ENCODE measurements at regions not wholly inside any gene's neighbourhood (a gene's known extent, or its start where the extent isn't known, plus 50 kb on each side); places are given as distances from the start of the nearest gene placed in this dataset.

DNA sequence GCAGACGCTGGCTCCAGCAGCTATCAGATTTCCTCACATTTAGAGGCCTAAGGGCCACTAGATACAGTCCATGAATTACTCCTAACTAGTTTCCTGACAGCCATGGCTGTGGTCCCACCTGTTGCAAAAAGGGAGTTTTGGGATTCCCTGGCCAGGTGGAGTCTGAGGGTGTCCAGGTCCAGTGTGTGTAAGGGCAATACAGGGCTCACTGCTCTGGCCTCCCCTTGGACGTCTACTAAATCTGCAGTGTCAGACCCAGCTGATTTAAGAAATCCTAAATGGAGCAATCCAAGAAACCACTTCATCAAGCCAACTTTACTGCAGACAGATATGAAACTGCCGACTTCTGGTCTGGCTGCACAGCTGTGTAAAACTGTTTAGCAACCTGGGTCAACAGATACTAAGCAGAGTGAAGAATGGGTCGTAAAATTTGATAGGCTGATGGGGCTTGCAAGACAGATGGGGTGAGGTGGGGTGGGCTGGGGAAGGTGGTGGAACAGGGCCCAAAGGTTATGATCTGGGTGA, 116.4 kb downstream of the GADD45G start:
- DNase-seq (ENCODE audit: low read depth in 2 of 2, low spot score in 1 of 2) = no peak

DNA sequence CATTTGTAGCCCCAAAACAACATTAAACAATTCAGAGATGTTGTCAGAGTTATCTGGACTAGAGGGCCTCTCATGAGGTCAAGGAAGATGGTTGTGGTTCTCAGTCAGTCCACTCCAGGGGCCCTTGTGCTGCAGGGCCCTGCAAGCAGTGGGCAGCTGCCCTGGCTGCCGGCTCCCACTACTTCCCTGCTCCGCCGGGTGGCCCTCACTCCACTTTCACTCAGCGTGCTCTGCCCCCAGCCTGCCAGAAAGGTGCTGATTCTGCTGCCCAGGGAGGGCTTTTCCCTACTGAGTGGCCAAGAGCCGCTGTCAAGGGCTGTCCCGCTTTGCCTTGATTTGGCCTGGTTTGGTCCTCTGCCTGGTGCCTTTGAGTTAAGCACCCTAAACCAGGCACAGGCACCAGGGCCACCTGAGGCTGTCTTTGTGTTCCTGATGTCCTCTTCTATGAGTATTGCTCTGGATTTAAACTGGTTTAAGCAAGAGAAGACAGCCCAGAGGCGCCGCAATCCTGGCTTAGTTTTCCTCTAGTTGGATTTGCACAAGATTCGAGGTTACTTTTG, 117.2 kb downstream of the GADD45G start:
- DNase-seq (ENCODE audit: low read depth in 2 of 2, low spot score in 1 of 2) = no peak

DNA sequence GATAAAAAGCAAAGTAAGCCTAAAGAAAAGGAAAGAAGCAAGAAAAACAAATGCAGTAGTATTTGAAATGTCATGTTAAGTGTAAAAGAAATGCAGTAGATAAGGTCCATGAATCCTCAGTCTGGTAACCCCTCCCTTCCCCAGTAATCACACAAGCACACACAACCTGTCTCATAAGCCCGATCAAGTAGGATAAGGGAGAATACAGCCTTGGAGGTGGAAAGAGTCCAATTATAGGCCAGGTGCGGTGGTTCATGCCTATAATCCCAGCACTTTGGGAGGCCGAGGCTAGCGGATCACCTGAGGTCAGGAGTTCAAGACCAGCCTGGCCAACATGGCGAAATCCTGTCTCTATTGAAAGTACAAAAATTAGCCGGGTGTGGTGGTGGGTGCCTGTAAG, 117.9 kb downstream of the GADD45G start:
- DNase-seq (ENCODE audit: low read depth in 2 of 2, low spot score in 1 of 2) = no peak

DNA sequence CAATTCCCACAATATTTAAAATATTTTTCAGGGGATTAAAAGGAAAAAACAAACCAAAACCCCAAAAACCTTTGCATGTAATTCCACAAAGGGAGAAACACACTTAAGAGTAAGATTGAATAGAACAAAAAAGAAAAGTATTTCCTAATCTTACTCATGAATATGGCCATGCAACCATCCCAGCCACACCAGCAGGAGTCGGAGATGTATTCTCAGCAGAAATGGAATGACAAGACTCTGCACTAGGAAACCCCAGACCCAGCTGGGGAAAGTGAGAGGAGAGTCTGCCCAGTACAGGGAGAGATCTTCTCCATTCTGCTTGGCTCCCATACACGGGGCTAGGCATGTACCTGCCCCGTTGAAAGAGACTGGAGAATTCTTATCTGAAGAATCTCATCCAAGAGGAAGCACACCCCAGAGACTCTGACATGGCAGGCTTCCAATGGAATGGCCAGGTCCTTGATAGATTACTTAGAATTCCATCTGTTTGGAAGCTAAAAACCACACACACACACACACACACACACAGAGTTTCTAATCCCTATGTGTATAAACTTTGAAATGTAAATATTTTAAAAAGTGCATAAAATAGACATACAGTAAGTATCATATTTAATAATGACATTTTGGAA, 118.8 kb downstream of the GADD45G start:
- no peak for DNase-seq (ENCODE audit: low read depth in 2 of 2, low spot score in 1 of 2)

DNA sequence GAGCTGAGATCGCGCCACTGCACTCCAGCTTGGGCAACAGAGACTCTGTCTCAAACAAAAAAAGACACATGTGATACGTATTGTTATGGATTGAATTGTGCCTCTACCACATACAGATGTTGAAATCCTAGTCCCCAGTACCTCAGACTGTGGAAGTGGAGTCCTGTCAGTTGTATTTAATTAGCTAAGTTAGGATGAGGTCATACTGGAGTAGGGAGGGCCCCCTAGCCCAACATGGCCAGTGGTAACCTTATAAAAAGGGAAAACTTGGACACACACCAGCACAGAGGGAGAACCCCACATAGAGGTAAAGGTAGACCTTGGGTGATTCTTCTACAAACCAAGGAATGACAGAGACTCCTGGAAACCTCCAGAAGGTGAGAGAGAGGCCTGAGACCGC, 119.8 kb downstream of the GADD45G start:
- DNase-seq (ENCODE audit: low read depth in 2 of 2, low spot score in 1 of 2) = no peak

DNA sequence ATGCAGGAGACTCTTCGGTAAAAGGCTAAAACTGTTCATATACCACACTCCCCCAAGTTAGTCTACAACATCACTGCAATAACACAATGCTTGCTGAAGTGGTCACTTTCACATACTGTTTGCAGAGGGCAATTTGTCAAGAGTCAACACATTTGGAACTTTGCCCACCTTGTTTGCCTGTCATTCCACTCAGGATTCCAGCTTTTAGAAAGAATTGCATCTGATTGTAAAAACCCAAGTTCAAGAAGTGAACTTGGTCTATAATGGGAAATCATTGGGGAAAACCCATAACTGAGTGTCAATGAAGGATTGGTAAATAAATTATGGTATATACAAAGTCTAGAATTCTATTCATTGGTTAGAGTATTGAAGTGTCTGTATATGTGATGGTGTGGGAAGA, 120.5 kb downstream of the GADD45G start:
- DNase-seq (ENCODE audit: low read depth in 2 of 2, low spot score in 1 of 2) = no peak

DNA sequence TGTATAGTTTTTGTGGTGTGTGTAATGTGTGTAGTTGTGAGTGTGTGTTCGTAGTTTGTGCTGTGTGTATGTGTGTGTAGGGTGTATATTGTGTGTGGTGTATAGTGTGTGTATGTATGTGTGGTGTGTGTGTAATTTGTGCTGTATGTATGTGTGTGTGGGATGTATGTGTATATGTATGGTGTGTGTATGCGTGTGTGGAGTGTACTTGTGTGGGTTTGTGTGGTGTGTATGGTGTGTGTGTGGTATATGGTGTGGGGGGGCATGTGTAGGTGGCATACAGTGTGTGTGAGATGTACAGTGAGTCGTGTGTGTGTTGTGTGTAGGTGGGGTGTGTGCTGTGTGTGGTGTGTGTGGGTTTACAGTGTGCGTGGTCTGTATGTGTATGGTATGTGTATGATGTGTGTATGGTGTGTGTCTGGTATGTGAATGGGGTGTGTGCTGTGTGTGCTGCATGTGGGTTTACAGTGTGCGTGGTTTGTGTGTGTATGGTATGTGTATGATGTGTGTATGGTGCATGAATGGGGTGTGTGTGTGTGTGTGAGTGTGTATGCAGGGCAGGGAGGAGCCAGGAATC, 125.2 kb downstream of the GADD45G start:
- DNase-seq (ENCODE audit: low read depth in 2 of 2, low spot score in 1 of 2) = no peak

DNA sequence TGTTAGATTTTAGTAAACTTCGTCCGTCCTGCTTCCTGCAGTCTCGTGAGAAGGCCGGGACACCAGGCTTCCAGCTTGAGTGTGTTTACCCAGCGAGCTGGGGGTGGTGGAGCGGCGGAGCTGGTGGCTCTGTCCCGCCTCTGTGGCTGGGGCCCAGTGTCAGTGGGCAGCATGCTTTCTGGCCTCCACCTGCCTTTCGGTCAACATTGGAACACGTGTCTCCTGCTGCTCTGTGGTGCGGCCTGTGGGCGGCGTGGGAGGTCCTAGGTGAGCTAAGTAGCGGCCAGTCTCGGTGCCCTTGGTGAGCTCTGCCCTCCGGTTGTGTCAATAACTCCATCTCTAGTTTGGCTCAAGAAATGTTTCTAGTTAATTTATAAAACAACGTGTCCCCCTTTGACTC, 125.9 kb downstream of the GADD45G start:
- no peak for DNase-seq (ENCODE audit: low read depth in 2 of 2, low spot score in 1 of 2)

DNA sequence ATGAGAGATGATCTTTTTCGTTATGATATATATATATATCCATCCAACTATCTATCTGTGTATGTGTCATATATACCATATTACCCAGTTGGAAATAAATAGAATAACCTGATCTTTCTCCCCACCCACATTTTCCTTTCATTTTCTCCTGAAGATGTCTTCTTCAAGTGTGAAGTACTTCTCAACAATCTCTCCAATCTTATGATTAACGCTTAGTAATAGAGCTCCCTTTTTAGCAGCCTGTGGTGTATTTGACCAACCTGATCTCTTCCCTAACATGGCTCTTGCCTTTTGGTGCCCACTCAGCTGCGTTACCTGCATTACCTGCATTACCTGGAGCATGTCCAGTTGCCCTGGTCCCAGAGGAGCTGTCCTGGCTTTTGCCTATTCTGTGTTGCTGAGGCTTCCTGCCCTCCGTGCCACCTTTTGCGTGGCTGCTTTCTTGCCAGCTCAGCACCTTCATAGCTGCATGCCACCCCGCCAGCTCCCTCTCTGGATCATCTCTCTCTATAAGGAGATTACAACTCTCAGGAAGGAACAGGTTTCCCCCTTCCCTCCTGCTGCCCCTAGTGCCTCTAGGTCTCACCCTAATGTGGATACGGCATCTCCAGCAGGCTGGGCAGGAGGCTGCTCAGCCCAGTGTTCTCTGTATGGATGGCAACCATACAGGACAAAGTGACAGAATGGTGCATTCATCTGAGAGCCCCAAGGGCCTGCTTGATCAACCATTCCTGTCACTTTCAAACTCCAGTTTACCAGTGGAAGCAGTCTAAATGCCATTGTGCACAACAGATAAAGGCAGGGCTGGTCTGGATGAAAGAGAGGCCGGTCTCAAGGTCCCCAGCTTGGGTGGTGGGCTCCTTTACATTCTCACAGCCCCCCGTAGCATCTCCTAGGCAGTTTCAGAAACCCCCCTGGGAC, 126.7 kb downstream of the GADD45G start:
- no peak for DNase-seq (ENCODE audit: low read depth in 2 of 2, low spot score in 1 of 2)

DNA sequence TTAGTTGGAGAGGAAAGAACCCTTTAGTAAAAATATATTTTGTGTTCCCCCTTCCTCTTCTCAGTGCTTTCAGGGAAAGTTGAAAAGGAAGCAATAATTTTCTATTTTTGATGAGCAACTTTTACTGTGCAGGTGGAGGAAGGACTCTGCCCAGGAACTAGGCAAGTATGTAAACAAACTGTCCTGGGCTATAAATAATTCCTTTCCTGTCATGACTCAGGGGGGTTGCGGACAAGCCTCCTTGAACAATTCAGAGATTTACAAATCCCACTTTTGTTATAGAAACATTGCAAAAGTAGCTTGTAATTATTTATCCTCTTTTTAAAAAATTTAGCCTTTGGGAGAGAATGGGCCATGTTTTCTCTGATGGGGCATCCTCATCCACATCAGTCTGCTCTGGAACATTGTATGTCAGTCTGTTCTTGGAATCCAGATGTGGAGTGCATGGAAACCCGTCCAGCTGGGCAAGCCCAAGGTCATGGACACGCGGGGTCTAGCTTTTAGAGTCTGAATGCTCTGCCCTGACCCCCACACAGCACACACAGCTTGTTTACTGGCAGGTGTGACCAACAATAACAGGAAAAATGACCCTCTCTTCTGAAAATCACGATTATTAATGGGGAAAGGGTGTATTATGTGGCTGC, 127.6 kb downstream of the GADD45G start:
- no peak for DNase-seq (ENCODE audit: low read depth in 2 of 2, low spot score in 1 of 2)

DNA sequence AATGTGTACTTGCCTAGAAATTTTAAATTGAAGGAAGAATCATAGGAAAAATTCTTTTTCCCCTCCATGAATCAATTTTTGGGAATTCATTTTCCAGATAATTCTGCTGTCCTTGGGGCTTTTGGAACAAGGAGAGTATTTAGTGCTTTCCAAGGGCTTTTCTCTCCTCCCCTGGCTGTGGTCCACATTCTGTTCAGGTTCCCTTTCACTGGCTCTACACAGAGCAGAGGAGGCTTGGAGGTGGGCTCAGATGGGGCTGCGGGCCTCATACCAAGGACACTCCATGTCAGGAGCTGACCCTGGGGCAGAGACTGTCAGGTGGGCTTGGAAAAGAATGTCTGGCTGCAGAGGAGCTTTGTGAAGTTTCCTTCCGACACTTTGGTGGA, 128.1 kb downstream of the GADD45G start:
- no peak for DNase-seq (ENCODE audit: low read depth in 2 of 2, low spot score in 1 of 2)

DNA sequence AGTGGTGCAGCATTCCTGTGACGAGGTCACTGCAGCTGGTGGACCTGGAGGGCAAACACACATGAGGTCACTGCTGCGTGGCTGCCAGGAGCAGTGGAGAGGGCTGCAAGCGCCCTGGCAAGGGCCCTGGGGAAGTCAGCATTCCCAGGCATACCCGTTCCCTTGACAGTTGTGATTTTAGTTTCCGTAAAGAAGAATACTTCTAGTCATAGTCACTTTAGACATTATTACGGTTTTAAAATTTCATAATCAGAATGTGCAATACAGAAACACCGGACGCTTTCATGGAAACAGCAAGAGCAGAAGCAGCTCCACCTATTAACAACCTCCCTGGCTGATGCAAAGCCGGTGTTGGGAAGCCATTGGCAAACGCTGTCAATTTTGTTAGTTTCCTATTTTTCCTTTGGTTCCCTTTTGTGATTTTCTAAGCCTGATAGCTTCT, 129.8 kb downstream of the GADD45G start:
- no peak for DNase-seq (ENCODE audit: low read depth in 2 of 2, low spot score in 1 of 2)

DNA sequence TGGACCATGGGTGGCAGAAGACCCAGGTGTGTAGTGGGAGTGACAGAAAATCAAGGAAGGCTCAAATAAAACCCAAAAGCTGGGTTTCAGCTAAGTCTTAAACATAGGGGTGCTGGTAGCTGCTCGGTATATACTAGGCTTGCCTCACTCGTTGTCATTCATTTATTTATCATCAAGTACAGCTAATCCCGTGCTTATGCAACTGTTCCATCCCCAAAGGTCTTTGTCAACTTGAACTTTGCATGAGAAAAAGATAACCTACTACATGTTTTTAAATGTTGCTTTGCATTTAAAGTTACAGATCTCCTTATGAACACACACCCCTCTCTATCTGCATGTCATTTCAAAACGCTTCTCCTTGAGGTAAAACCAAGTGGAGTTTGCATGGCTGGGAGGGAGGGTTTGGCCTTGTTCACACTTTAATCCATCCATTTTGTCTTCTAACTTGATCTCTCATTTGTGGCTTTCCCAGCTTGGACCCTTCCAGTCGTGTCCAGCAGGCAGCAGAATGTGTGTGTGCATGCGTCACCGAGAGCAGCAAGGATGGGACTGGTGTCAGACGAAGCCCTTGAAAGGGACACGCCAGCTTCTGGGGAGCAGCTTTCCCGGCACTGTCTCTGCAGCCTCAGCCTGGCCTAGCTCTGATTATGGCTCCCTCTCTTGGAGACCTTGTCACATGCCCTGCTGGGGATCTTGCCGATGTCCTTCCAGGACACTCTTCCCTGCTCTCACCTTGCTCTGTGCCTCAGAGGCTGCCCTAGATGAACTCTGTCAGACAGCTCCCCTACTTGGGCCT, 133.5 kb downstream of the GADD45G start:
- no peak for DNase-seq (ENCODE audit: low read depth in 2 of 2, low spot score in 1 of 2)

DNA sequence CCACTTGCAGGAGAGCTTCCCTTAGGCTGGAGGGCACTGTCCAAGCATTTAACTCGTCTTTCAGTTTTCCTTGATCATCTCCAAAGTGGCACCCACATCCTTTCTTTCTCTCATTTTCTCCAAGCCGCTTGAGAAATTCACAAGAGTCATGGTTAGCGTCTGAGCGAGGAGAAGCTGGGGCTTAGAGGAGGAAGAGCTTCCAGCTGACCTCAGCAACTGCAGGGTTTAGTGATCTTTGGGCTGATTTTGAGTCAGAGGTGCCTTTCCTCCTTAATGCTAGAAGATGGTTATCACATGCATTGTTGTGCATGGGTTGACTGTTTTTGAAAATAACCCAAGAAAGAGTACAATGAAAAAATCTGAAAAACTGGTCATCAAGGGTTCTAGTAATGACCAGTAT, 134.7 kb downstream of the GADD45G start:
- no peak for DNase-seq (ENCODE audit: low read depth in 2 of 2, low spot score in 1 of 2)

DNA sequence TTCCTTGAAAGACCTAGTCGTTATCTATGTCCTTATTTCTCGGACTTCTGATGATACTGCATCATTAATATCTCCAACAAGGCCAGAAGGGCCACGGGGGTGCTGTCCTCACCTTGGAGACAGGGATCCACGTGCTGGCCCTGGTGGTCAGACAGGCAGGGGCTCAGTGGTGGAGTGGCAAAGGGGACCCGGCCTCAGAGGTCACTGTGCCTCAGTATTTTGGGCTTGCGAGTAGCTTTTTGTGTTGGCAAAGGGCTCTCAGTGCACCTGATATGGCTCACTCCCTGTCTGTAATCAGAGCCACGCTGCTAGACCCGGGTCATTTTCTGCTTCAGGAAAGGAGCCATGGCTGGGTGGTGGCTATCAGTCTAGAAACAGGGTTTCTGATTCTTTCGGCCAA, 135.1 kb downstream of the GADD45G start:
- DNase-seq (ENCODE audit: low read depth in 2 of 2, low spot score in 1 of 2) = no peak

DNA sequence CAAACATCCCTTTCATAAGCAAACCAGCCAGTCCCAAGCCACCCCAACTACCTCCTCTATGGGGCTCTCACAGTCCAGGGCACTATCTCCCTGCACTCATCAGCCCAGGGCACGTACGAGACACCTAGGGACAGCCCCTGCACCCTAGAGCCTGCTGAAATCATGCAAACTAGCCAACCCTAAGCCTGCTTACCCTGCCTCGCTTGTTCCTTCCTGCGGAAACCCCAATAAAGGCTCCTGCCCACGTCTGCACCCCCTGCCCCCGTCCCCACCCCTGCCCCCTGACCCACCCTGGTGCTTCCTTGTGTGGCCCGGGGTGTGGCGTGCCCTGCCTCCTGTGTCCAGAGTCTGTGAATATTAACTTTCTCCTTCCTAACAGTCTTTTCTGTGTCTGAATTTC, 135.9 kb downstream of the GADD45G start:
- no peak for DNase-seq (ENCODE audit: low read depth in 2 of 2, low spot score in 1 of 2)

DNA sequence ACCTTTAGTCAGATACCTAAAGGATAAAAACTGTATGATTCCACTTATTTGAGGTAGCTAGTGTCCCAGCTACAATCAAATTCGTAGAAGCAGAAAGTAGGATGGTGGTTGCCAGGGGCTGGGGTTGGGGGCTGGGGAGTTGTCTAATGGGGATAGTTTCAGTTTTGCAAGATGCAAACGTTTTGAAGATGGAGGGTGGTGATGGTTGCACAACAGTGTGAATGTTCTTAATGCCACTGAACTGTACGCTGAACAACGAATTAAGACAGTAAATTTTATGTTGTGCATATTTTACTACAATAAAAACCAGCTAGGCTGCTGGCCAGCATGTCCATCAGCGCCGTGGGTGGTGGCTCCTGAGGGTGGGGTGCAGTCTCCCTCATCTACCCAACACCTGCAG, 137.8 kb downstream of the GADD45G start:
- no peak for DNase-seq (ENCODE audit: low read depth in 2 of 2, low spot score in 1 of 2)

DNA sequence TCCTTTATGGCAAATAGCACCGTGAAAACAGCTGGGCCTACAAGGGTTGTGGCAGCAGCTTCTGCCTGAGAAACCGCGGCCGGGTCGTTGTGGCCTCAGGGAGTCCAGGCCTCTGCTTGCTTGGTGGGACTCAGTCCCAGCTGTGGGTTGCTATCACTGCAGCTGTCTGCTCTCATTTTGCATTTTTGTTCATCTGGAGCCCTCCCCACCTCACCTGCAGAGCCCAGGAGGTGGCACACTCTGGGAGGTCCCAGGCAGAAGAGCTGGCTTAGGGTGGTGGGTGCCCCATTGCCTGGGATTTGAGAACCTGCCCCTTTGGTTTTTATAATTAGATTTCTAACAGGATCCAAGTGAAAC, 138.4 kb downstream of the GADD45G start:
- DNase-seq (ENCODE audit: low read depth in 2 of 2, low spot score in 1 of 2) = no peak

DNA sequence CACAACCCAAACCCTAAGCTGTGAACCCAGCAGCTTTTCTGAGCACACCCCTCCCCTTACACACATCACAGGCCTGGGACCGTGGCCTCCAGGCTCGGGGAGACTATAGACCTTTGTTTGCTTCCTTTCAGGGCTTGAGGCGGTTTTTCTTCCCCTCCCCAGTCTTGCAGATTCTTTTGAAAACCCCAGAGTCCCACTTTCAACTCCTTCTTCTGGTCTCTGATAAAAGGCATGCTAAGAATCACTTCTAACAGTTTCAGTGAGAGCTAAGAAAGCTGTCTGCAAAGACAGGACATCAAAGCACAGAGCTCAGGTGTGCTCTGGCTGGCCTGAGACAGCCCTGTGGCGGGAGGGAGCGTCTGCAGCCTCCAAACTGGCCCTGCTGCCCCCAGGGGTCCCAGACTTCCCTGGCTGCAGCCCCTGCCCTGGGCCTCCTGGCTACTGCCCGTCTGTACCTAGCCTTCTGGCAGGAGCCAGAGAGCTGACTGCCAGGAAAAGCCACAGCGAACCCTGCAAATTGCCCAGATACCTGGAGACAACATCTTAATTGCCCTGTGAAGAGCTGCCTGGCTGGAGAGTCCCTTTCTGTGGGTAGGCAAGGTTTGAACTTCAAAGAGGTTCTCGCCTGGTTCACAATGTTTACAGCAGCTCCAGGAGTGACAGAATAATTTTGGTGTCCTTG, 138.9 kb downstream of the GADD45G start:
- DNase-seq (ENCODE audit: low read depth in 2 of 2, low spot score in 1 of 2) = peak in 1 of 2 donors; percentile 21

DNA sequence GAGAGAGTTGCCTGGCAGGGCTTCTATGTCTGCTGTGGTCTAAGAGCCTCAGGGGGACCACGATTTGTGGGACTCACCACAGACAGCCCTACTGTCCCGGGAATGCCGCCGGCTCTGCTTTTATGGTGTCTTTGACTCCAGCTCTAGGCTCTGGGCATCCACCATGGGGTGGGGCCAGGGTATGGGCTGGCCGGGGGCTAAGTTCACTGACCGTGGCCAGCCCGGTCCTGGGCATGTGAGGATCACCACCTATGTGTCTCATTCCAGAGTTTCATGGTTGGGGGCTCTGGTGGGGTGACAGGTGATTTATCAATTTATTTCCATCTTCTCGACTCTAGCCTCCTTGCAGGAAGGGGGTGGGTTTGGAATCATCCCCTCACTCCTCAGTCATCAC, 139.4 kb downstream of the GADD45G start:
- DNase-seq (ENCODE audit: low read depth in 2 of 2, low spot score in 1 of 2) = no peak

Measured in stimulated activated CD8-positive, alpha-beta memory T cell treated with anti-CD3 and anti-CD28 coated beads, Interleukin-4, amount 100 ng/mL, for 1 hour (primary cell).